T-helper 2 cell treated with Interferon-gamma antibody and Interleukin-4, amounts not matched to agents 100 ng/mL and 5 ng/mL, for 36 hours (primary cell): ENCODE measurements at regions not wholly inside any gene's neighbourhood (a gene's known extent, or its start where the extent isn't known, plus 50 kb on each side); places are given as distances from the start of the nearest gene placed in this dataset.
"Not testable (repeated sequence)": the region's sequence is repeated elsewhere in the genome, so short reads cannot be mapped to it uniquely, and the experiment has no call there.

Source experiments
- intact Hi-C: fragments of 100-400 bp; cut with micrococcal nuclease; formaldehyde crosslinking; loops from one replicate; pipeline ENCODE4 v1.15.1; 2023

GRCh38 chr5:179457612-179458011 lies 92.7 kb upstream of the RUFY1 start:
- intact Hi-C loops: no loop called here

DNA sequence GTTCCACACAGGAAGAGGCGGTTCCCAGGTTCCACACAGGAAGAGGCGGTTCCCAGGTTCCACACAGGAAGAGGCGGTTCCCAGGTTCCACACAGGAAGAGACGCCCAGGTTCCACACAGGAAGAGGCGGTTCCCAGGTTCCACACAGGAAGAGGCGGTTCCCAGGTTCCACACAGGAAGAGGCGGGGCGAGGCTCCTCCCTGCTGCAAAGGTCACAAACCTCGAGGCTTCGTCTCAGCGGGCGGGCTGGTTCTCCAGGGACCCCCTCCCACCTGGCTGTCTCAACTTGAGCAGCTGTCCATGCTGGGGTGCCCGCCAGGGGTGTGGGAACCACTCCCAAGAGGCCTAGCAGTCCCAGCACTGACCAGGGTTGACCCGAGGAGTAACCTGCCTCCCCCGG lies 94.3 kb upstream of the RUFY1 start:
- intact Hi-C loops: not testable (repeated sequence)

- intact Hi-C loops: no loop called here
Observed at GRCh38 chr5:179455320-179455719, 95.0 kb upstream of the RUFY1 start.

- intact Hi-C loops: no loop called here
Observed at GRCh38 chr5:179454356-179454755, 96.0 kb upstream of the RUFY1 start.

- intact Hi-C loops: no loop called here
Observed at GRCh38 chr5:179453616-179454015, 96.7 kb upstream of the RUFY1 start.

DNA sequence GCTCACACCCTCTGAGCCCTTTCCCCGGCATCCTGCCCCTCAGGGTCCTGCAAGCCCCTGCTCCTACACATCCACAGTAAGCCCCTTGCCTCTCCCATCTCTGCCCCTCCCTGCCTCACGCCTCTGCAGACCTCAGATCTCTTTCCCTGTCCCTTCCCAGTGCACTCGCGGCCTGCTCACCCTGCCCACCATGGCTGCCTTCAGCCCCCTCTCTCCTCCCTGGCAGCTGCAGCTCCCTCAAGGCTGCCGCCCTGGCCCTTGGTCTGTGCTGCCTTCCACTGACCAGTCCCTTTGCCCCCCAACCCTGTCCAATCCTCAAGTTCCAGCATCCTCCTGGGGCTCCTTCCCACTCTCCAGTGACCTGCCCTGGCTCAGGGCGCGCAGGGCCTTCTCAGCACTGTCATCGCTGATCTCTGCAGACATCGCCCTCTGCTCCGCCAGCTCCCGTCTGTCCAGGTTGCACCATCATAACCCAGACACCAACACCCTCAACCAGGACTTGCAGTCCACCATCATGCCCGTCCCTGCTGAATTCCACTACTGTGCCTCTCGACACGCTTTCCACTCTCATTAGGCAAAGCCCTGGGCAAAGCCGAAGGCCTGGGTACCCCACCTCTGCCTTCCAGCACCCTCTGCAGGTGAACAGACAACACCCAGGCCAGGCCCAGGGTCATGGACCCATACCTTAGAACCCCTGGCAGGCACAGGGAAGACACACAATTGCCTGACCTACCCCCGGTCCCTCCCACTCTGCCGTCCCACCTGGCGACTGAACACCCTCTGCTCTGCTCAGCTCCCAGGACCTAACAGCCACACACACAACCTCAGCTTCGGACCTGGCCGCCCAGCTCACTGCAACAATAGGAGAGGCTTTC lies 97.8 kb upstream of the RUFY1 start:
- intact Hi-C loops: no loop called here

DNA sequence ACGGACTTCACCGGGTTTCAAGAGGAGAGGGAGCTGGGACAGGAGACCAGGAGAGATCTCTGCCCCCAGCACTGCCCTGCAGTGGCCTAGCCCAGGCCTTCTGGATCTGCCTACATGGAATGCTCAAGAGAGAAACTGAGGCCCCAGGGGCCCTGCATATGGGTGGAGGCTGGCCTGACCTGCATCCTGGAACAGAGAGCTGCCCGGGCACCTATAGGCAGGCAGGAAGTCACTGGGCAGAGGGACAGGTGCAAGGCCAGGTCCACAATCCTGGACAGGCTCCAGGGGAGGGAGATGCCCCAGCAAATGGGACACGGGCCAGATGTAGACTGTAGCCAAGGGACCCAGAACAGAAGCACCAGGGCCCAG lies 98.5 kb upstream of the RUFY1 start:
- intact Hi-C loops: no loop called here

GRCh38 chr5:179451114-179451827 lies 99.1 kb upstream of the RUFY1 start:
- intact Hi-C loops: no loop called here

GRCh38 chr5:179449950-179450349 lies 100.4 kb upstream of the RUFY1 start:
- intact Hi-C loops: not testable (repeated sequence)

- intact Hi-C loops: not testable (repeated sequence)
Observed at GRCh38 chr5:179448282-179448681, 102.1 kb upstream of the RUFY1 start.

GRCh38 chr5:179442289-179442688 lies 97.0 kb upstream of the ADAMTS2 start:
- intact Hi-C loops: not testable (repeated sequence)

- intact Hi-C loops: no loop called here
Observed at GRCh38 chr5:179439181-179439985, 94.1 kb upstream of the ADAMTS2 start.

DNA sequence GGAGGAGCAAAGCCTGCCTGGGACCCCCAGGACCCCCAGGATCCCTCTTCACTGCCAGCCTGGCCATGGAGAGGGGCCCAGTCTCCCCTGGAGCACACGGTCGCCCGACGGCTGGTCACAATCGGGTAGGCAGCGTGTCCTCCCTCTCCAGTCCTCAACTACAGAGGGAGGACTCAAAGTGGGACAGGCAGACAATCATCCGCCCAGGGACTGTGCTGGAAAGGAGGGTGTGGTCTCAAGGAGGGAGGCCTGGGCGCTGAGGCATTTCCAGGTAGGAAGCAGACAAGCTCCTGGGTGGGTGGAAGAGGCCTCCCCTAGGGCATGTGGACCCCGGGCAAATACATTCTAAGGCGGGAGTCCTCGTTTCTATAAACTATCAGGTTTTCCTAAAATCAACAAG lies 93.2 kb upstream of the ADAMTS2 start:
- intact Hi-C loops: no loop called here

- intact Hi-C loops: no loop called here
Observed at GRCh38 chr5:179438011-179438441, 92.8 kb upstream of the ADAMTS2 start.

DNA sequence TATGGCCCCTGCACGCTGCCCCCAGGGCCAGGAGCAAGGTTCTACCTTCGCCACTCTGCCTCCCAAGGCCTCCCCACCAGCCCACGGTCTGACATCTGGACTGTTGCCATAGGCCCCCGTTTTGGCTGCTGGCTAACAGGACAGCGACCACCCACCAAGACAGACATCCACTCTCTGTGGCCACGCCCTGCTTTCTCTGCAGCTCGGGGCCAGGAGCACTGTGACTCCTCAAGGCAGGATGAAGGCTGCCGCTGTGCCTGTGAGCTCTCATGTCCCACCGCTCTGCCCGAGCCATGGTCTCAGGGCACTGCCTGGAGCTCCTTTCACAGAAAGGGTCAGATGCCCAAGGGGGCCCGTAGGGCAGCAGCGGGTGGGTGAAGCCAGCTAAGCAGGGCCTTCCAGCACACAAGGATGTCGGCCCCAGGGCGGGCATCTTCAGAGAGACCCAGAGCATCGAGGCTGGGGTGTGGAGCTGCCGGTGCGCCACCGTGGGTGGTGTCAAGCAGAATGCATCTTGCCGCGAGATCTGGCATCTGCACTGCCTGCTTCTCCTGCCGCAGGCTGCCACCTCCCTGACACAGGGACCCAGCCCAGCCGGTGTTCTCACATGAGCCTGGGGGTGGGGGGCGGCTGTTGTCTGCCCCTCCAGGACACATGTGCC lies 92.2 kb upstream of the ADAMTS2 start:
- intact Hi-C loops: no loop called here

- intact Hi-C loops: no loop called here
Observed at GRCh38 chr5:179436321-179437122, 91.3 kb upstream of the ADAMTS2 start.

DNA sequence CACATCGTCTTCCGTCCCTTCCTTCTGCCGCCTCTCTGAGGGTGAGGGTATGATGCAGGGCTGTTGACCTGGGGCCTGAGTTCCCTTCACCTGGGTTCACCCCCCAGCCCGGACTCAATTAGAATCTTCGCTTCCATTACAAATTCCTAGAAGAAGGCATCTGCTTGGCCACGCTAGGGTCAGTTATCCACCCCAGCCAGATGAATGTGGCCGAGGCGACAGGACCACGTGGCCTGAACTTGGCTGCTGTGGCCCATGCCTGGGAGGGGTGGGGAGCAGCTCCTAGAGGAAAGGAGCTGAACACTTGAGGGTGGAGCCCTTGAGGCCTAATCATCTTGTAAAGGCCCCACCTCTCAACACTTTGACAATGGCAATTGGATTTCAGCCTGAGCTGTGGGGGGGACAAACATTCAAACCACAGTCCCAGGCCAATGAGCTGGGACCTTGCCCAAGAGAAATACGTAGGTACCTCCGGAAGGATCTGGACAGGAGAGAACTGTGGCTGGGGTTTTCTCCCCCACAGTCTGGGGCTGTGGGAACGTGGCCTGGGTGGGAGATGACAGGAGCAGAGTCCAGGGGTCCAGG lies 90.6 kb upstream of the ADAMTS2 start:
- intact Hi-C loops: no loop called here

DNA sequence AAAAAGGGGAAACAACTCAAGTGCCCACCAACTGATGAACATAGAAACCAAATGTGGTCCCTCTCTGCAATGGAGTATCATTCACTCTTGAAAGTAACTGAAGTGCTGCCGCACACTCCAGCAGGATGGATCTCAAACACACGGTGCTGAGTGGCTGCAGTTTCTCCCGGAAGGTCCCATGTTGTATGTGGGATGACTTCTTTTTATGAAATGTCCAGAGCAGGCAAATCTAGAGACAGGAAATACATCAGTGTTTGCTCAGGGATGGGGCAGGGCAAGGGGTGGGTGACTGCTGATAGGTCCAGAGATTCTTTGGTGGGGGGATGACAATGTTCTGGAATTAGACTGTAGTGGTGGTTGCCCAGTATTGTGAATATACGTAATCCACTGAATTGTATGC lies 89.9 kb upstream of the ADAMTS2 start:
- intact Hi-C loops: no loop called here

DNA sequence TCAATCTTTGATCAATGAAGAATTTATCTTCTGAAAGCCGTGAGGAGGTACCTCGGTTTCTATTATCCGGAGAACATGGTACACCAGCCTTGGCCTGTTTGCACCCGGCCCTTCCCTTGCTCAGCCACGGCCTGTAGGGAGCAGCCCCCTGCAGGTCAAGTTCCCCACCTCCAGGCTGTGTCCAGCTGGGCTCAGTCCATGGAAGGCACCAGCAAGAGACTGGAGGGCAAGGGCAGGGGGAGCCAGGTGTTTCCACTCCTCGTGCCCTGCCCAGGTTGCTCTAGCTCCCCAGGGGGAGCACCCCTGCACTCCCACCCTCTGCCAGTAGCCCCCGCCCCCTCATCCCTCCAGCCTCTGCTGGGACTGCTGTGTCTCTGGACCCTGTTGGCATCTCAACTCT lies 87.3 kb upstream of the ADAMTS2 start:
- intact Hi-C loops: no loop called here

GRCh38 chr5:179431221-179431824 lies 86.1 kb upstream of the ADAMTS2 start:
- intact Hi-C loops: no loop called here
